SK-N-SH treated with all-trans-retinoic acid at 6 μM for 48 hours (cell line): ENCODE measurements at regions not wholly inside any gene's neighbourhood (a gene's known extent, or its start where the extent isn't known, plus 50 kb on each side); places are given as distances from the start of the nearest gene placed in this dataset.

Source experiments
- ATAC-seq: fragments of 200-7000 bp; cut with Tn5 transposase; 3 replicates; pipeline ENCODE4 v1.9.1; 2020; ENCODE audit warnings: mild to moderate bottlenecking, moderate library complexity
- BACH2 ChIP-seq: fragments of 250-450 bp; sonication (Bioruptor Pico); IDR thresholded peaks from 2 replicates; pipeline ENCODE4 v1.9.0; 2021; ENCODE audit warnings: mild to moderate bottlenecking, borderline replicate concordance
- CREB5 ChIP-seq: fragments of 250-450 bp; sonication (Bioruptor Pico); IDR thresholded peaks from 2 replicates; pipeline ENCODE4 v1.5.1; 2020; ENCODE audit warnings: low read depth, mild to moderate bottlenecking, moderate library complexity
- GLIS3 ChIP-seq: fragments of 250-450 bp; sonication (Bioruptor Pico); IDR thresholded peaks from 2 replicates; pipeline ENCODE4 v1.5.0; 2020; ENCODE audit warnings: mild to moderate bottlenecking, moderate library complexity
- ISL1 ChIP-seq: fragments of 250-450 bp; sonication (Bioruptor Pico); IDR thresholded peaks from 2 replicates; pipeline ENCODE4 v2.1.2; 2022; ENCODE audit warnings: mild to moderate bottlenecking, moderate library complexity
- OSR1 ChIP-seq: fragments of 250-450 bp; sonication (Bioruptor Pico); IDR thresholded peaks from 2 replicates; pipeline ENCODE4 v1.8.0; 2022; ENCODE audit warnings: moderate library complexity, mild to moderate bottlenecking, inconsistent platforms
- POU6F1 ChIP-seq: fragments of 250-450 bp; sonication (Bioruptor Pico); IDR thresholded peaks from 2 replicates; pipeline ENCODE4 v1.8.0; 2021; ENCODE audit warnings: low read depth, mild to moderate bottlenecking, moderate library complexity, borderline replicate concordance
- PPARA ChIP-seq: fragments of 250-450 bp; sonication (Bioruptor Pico); IDR thresholded peaks from 2 replicates; pipeline ENCODE4 v1.5.0; 2020; ENCODE audit warnings: mild to moderate bottlenecking, borderline replicate concordance
- RARB ChIP-seq: fragments of 250-450 bp; sonication (Bioruptor Pico); IDR thresholded peaks from 2 replicates; pipeline ENCODE4 v1.8.0; 2021; ENCODE audit warnings: mild to moderate bottlenecking, moderate library complexity
- TCF4 ChIP-seq: fragments of 250-450 bp; sonication (Bioruptor Pico); IDR thresholded peaks from 2 replicates; pipeline ENCODE4 v1.8.0; 2021; ENCODE audit warnings: mild to moderate bottlenecking, moderate library complexity, borderline replicate concordance
- TOX ChIP-seq: fragments of 250-450 bp; sonication (Bioruptor Pico); IDR thresholded peaks from 2 replicates; pipeline ENCODE4 v1.8.0; 2021; ENCODE audit warnings: mild to moderate bottlenecking, moderate library complexity, borderline replicate concordance
- TSHZ2 ChIP-seq: fragments of 250-450 bp; sonication (Bioruptor Pico); IDR thresholded peaks from 2 replicates; pipeline ENCODE4 v1.5.0; 2020; ENCODE audit warnings: mild to moderate bottlenecking, moderate library complexity
- ZC3H10 ChIP-seq: fragments of 250-450 bp; sonication (Bioruptor Pico); IDR thresholded peaks from 2 replicates; pipeline ENCODE4 v1.5.1; 2021; ENCODE audit warnings: mild to moderate bottlenecking, moderate library complexity
- ZFP3 ChIP-seq: fragments of 250-450 bp; sonication (Bioruptor Pico); IDR thresholded peaks from 2 replicates; pipeline ENCODE4 v1.5.0; 2020; ENCODE audit warnings: mild to moderate bottlenecking, moderate library complexity
- ZFP30 ChIP-seq: fragments of 450-650 bp; formaldehyde crosslinking; IDR thresholded peaks from 2 replicates; pipeline ENCODE4 v1.5.0; 2022; ENCODE audit warnings: mild to moderate bottlenecking, moderate library complexity
- ZNF565 ChIP-seq: fragments of 450-650 bp; formaldehyde crosslinking; conservative IDR thresholded peaks from 2 replicates; pipeline ENCODE4 v1.5.0; 2020; ENCODE audit warnings: low read depth, mild to moderate bottlenecking, moderate library complexity

GRCh38 chr5:143557061-143557818 is 153.8 kb upstream of the NR3C1 start:
- TF ChIP-seq ISL1 (CRISPR knock-in tag) (0 out of 2 replicates have a peak, but pooled peaks have one; percentile 15), TOX (CRISPR knock-in tag) (no peak)
- ATAC-seq = peak; percentile 72

- ATAC-seq = no peak
- TF ChIP-seq BACH2 (CRISPR knock-in tag) = no peak
- no peak for TF ChIP-seq OSR1
- no peak for TF ChIP-seq PPARA
- TF ChIP-seq POU6F1 (CRISPR knock-in tag) = no peak
- TF ChIP-seq, all 23 proteins: peak for 0
Measured at GRCh38 chr5:143554918-143555477, 151.5 kb upstream of the NR3C1 start.

- TF ChIP-seq GLIS3 (CRISPR knock-in tag) (no peak), ISL1 (CRISPR knock-in tag) (peak; percentile 39), ZFP3 (CRISPR knock-in tag) (no peak), RARB (0 out of 2 replicates have a peak, but pooled peaks have one; percentile 38)
- peak; percentile 64 for ATAC-seq
Measured at GRCh38 chr5:143554187-143554717, 150.8 kb upstream of the NR3C1 start.

- ATAC-seq = no peak
- TF ChIP-seq TSHZ2 (CRISPR knock-in tag) (no peak), CREB5 (CRISPR knock-in tag) (no peak), ZC3H10 (no peak), OSR1 (no peak), TCF4 (no peak), ZFP30 (CRISPR knock-in tag) (no peak), ISL1 (CRISPR knock-in tag) (no peak), ZNF565 (CRISPR knock-in tag) (no peak)
Measured at GRCh38 chr5:143552680-143553079, 149.2 kb upstream of the NR3C1 start.

- ATAC-seq = peak; percentile 71
- no peak for TF ChIP-seq TCF4
- no peak for TF ChIP-seq OSR1
- TF ChIP-seq POU6F1 (CRISPR knock-in tag) = no peak
Measured at GRCh38 chr5:143551820-143552251, 148.3 kb upstream of the NR3C1 start.
